ENCODE measurements at regions not wholly inside any gene's neighbourhood (a gene's known extent, or its start where the extent isn't known, plus 50 kb on each side); places are given as distances from the start of the nearest gene placed in this dataset.

- Histone ChIP-seq H3K79me2 (ENCODE audit: insufficient read depth, low read length) (no peaks in the 10 kb centered on the region), H3K27ac (ENCODE audit: low read depth, low read length) (no peak overlapping the region), H3K4me3 (ENCODE audit: insufficient read depth, low read length, poor library complexity, severe bottlenecking) (no peak overlapping the region), H3K36me3 (ENCODE audit: low read length) (no peaks in the 10 kb centered on the region), H3K9me2 (replicated peaks; ENCODE audit: insufficient read depth, low read length) (no peaks in the 10 kb centered on the region), H2AFZ (ENCODE audit: low read depth, low read length, severe bottlenecking) (no peak overlapping the region), H3K27me3 (ENCODE audit: low read length) (no peaks in the 10 kb centered on the region), H4K20me1 (ENCODE audit: low read depth, low read length) (no peaks in the 10 kb centered on the region), H3K9ac (ENCODE audit: low read length) (no peak overlapping the region), H3K9me3 (ENCODE audit: insufficient read depth, low read length) (no peaks in the 10 kb centered on the region), H3F3A (ENCODE audit: insufficient read depth) (no peaks in the 10 kb centered on the region), H3K4me2 (ENCODE audit: low read depth, low read length, poor library complexity, severe bottlenecking) (no peak overlapping the region)
- TF ChIP-seq CTCF (IDR thresholded peaks at IDR 0.05; ENCODE audit: insufficient read depth, low read length, poor library complexity, severe bottlenecking) (no peak), EZH2phosphoT487 (conservative IDR thresholded peaks at IDR 0.05; ENCODE audit: low read length) (no peak)
Measured at GRCh38 chr2:82234283-82234874, 1929.8 kb upstream of the LRRTM1 start.

GRCh38 chr2:82233806-82234205 is 1929.3 kb upstream of the LRRTM1 start:
- Histone ChIP-seq H3K27me3 (ENCODE audit: low read length) (no peaks in the 10 kb centered on the region), H3K9me3 (ENCODE audit: insufficient read depth, low read length) (no peaks in the 10 kb centered on the region), H3K9ac (ENCODE audit: low read length) (no peak overlapping the region), H3K9me2 (replicated peaks; ENCODE audit: insufficient read depth, low read length) (no peaks in the 10 kb centered on the region), H3F3A (ENCODE audit: insufficient read depth) (no peaks in the 10 kb centered on the region), H3K79me2 (ENCODE audit: insufficient read depth, low read length) (no peaks in the 10 kb centered on the region), H2AFZ (ENCODE audit: low read depth, low read length, severe bottlenecking) (no peak overlapping the region), H3K36me3 (ENCODE audit: low read length) (no peaks in the 10 kb centered on the region), H3K4me3 (ENCODE audit: insufficient read depth, low read length, poor library complexity, severe bottlenecking) (no peak overlapping the region), H3K4me2 (ENCODE audit: low read depth, low read length, poor library complexity, severe bottlenecking) (no peak overlapping the region), H3K27ac (ENCODE audit: low read depth, low read length) (no peak overlapping the region), H4K20me1 (ENCODE audit: low read depth, low read length) (no peaks in the 10 kb centered on the region)
- no peak for TF ChIP-seq EZH2phosphoT487 (conservative IDR thresholded peaks at IDR 0.05; ENCODE audit: low read length)
- TF ChIP-seq CTCF (IDR thresholded peaks at IDR 0.05; ENCODE audit: insufficient read depth, low read length, poor library complexity, severe bottlenecking): no peak

- H2AFZ ChIP-seq (ENCODE audit: low read depth, low read length, severe bottlenecking): no peak overlapping the region
- H3K4me2 ChIP-seq (ENCODE audit: low read depth, low read length, poor library complexity, severe bottlenecking): no peak overlapping the region
- H3K9me2 ChIP-seq (replicated peaks; ENCODE audit: insufficient read depth, low read length): no peaks in the 10 kb centered on the region
- H3K9ac ChIP-seq (ENCODE audit: low read length): no peak overlapping the region
- TF ChIP-seq CTCF (IDR thresholded peaks at IDR 0.05; ENCODE audit: insufficient read depth, low read length, poor library complexity, severe bottlenecking): no peak
- no peak for TF ChIP-seq EZH2phosphoT487 (conservative IDR thresholded peaks at IDR 0.05; ENCODE audit: low read length)
- H3K79me2 ChIP-seq (ENCODE audit: insufficient read depth, low read length): no peaks in the 10 kb centered on the region
- H4K20me1 ChIP-seq (ENCODE audit: low read depth, low read length): no peaks in the 10 kb centered on the region
- no peaks in the 10 kb centered on the region for H3K27me3 ChIP-seq (ENCODE audit: low read length)
- H3K4me3 ChIP-seq (ENCODE audit: insufficient read depth, low read length, poor library complexity, severe bottlenecking): no peak overlapping the region
- H3F3A ChIP-seq (ENCODE audit: insufficient read depth): no peaks in the 10 kb centered on the region
- H3K36me3 ChIP-seq (ENCODE audit: low read length): no peaks in the 10 kb centered on the region
- H3K27ac ChIP-seq (ENCODE audit: low read depth, low read length): no peak overlapping the region
- no peaks in the 10 kb centered on the region for H3K9me3 ChIP-seq (ENCODE audit: insufficient read depth, low read length)
Measured at GRCh38 chr2:82230406-82230805, 1925.9 kb upstream of the LRRTM1 start.

Measured in SU-DHL-6 (cell line).